Neural progenitor cell (in vitro differentiated cells): ENCODE measurements at regions not wholly inside any gene's neighbourhood (a gene's known extent, or its start where the extent isn't known, plus 50 kb on each side); places are given as distances from the start of the nearest gene placed in this dataset.

Experiments
- CTCF ChIP-seq: fragments of 200-600 bp; sonication (generic); IDR thresholded peaks from 2 replicates; pipeline ENCODE4 v1.5.1; 2017; ENCODE audit warnings: antibody characterized with exemption, mild to moderate bottlenecking
- EZH2 ChIP-seq: fragments of 200-600 bp; sonication (generic); IDR thresholded peaks from 2 replicates; pipeline ENCODE4 v1.6.1; 2017; ENCODE audit warnings: antibody characterized with exemption, mild to moderate bottlenecking, moderate library complexity

GRCh38 chr4:4772534-4772933 is 86.9 kb upstream of the MSX1 start:
- TF ChIP-seq CTCF (no peak), EZH2 (no peak)
